Activated effector memory CD4-positive, alpha-beta T cell treated with Interleukin-2 at 50 U/mL for 16 hours (primary cell): ENCODE measurements at regions not wholly inside any gene's neighbourhood (a gene's known extent, or its start where the extent isn't known, plus 50 kb on each side); places are given as distances from the start of the nearest gene placed in this dataset.

ENCODE experiments used
- DNase-seq: peaks from one replicate; pipeline ENCODE4 v3.0.0-alpha.2; 2020

GRCh38 chr15:69801144-69801543, 296.6 kb downstream of the TLE3 start:
- DNase-seq = no peak

- no peak for DNase-seq
These were observed 295.3 kb downstream of the TLE3 start for GRCh38 chr15:69802432-69802831.

DNA sequence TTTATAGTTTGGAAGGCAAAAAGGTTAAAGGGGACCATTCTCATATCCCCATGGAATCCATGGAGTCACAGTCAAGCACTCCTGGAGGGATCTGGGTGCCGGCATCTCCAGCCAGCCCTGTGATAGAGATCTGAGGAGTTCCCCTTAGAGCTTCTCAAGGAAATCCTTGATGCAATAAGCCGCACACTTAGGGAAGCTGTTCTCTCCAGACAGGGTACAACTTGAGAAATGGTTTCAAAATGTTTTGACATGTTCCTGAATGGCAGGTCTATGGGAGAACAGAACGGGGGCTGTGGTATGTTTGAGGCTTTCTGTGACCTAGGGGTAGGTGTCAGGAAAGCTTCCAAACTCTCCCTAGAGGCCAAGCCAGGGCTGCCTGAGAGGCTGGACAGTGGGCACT, 292.9 kb downstream of the TLE3 start:
- DNase-seq = no peak

DNA sequence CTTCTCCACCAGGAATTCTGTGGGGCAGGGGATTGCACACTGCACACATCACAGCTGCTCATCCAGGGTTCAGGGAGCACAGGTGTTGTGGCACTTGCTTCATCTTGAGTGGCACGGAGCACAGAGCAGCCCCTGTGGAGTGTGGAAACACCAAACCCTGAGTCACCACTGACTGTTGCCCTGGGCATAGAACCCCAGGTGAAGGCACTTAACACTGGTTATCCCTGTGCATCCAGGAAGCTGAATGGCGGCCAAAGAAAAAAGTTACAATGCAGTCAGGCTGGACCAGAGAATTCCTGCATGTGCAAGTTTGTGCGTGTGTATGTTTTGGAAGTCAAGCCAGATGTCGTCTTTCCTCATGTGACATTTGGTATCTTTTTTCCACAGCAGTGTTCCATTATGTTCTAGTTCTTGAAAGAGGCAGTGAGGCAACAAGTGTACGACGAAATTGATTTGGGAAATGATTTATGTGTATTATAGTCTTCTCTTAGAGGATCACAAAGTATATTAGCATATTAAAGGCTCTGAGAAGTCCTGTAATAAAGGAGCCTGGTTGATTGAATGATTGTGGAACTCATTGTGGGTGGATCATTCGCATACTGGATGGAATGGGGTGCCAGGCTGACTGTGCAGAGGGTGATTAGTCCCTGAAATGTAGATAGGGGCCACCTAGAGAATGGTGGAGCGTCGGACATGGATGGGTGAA, 292.3 kb downstream of the TLE3 start:
- no peak for DNase-seq

DNA sequence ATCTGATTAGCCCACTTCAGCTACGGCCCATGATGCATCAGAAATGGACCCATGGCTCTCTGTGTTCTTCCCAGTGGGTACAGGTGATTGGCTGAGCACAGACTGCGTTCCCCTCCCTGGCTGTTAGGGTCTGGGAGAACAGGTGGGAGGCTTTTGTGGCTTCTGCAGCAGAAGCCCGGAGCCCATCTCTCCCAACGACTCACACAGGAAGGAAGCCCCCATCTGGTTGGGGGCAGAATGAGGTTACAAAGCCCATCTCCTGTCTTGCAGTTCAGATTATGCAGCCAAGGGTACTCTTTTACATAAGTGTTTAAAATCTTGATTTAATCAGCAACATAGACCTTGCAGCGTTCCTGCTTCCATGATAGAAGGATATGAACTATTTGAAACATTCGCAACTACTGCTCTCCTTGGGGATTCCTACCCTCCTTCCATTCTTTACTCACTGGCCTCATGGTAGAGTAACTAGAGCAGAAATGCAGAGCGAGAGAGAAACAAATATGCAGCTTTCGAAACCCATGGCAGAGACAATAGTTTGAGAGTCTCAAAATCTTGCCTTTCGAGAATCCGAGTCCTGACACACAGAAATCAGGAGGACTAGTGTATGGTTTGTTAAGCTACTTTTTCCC, 291.3 kb downstream of the TLE3 start:
- DNase-seq = no peak

- no peak for DNase-seq
These were observed 290.0 kb downstream of the TLE3 start for GRCh38 chr15:69807721-69808120.

GRCh38 chr15:69808756-69809155, 289.0 kb downstream of the TLE3 start:
- no peak for DNase-seq

DNA sequence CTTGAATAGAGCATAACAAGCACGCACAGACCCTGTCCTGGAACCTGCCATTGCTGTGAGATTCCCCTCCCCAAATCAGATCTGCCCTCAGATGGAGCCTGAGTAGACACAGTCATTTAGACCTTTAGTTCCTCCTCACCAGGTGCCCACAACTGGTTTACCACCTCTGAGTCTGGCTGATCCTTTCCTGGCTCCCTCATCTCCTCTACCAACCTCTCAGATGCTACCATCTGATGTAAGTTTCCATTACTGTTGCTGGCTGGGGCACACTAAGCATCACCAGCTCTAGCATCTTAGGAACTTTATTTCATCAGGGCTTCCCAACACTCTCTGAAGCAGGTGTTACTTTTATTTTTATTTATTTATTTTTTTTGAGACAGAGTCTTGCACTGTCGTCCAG, 288.3 kb downstream of the TLE3 start:
- no peak for DNase-seq

DNA sequence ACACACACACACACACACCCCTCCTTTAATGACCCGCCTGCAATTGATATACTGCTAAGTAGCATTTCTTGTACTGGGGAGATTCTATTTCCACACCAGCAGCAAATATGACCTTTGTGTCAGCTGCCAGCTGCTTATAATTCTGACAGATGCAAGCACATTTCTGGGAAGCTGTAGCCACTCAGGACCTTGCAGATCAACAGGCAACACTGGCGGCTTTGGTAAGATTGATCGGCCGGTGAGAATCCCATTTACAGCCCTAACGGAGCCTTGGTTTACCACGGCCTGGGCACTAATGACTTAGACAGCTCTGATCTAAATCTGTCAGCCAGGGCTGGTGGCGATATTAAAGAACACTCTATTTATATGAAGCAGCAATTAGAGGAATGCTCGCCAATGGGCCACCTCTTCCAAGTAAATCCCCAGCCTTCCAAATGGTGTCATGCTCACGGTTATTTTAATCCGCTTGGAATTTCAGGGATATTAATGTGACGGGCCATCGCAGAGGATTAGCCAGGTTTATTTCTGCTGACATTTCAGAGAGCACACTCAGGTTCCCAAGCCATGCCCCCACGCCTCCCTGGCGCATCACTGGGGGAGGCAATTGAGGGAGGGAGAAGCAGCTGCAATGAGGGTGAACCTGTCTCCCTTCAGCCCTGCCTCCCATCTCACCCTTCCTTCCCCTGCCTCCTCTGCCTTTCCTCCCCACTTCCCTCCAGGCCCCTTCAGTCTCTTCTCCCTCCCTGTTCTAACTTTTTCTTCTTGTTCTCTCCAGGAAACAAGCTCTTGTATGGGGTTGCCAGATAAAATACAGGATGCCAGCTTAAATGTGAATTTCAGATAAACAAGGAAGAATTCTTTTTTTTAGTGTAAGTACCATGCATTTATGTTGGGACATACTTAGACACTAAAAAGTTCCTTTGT, 287.0 kb downstream of the TLE3 start:
- DNase-seq = no peak

DNA sequence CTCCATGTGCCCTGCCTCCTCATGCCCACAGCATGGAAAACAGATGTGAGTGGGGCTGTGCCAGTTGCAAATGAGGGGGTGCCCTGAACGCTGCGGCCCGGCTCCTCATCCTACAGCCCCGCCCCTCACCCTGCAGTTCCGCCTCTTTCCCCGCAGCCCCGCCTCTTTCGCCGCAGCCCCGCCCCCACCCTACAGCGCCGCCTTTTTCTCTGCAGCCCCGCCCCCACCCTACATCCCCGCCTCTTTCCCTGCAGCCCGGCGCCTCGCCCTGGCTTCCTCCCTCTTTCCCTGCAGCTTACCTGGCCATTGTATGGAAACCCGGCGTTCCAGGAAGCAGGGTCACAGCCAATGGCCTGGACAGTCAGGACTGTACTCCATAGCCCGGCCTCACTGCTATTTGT, 284.9 kb downstream of the TLE3 start:
- no peak for DNase-seq

DNA sequence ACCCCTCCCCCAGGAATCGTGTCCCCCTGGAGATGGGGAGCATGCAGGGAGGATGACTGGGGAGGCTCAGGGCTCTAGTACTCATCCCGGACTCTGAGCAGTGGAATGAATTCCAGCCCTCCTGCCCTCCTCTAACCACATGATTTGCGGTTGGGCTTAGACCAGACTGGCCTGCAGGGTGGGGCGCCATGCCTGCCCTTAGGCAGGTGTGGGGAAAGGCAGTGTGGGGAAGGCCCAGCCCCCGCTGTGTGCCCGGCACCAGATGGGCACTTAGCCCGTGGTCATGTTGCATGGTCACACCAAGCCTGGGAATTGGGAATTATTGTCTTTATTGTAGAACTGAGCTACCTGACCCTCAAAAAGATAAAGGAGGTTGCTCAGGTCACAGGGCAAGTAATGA, 283.8 kb downstream of the TLE3 start:
- DNase-seq = no peak

GRCh38 chr15:69814932-69815331, 282.8 kb downstream of the TLE3 start:
- DNase-seq = no peak

DNA sequence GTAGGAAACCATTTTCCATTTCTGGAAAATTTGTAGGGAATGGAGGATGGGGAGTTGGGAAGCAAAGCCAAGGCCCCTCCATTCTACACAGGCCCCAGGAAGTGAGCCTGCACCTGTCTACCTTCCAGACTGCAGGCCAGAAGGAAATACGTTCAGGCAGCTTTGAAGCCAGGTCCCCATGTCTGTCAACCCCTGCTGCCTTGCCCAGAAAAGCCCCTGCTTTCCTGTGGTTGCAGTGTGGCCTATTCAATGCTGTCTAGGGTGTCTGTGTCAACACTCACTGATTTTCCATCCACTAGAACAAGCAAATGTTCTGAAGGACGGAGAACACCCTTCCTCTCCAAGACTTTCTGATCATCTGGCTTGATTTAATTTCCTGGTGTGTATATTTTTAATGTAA, 281.9 kb downstream of the TLE3 start:
- DNase-seq = no peak

GRCh38 chr15:69816522-69816921, 281.2 kb downstream of the TLE3 start:
- no peak for DNase-seq

DNA sequence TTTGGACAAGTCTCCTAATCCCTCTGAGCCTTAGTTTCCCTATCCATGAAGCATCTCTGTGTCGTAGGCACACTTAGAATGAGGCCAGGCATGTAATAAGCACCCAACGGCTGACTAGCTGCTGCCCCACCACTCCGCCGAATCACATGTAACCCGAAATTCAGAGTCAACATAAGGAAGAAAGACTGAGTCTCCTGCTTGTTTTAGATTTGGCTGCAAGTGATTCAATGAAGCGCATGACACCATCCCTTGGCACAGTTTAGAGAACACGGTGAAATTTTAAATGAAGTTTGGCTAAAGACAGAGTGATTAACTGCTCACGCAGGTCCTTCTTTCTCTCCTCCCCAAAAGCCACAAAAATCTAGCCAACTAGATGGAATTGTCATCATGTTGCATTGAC, 279.2 kb downstream of the TLE3 start:
- DNase-seq = no peak

DNA sequence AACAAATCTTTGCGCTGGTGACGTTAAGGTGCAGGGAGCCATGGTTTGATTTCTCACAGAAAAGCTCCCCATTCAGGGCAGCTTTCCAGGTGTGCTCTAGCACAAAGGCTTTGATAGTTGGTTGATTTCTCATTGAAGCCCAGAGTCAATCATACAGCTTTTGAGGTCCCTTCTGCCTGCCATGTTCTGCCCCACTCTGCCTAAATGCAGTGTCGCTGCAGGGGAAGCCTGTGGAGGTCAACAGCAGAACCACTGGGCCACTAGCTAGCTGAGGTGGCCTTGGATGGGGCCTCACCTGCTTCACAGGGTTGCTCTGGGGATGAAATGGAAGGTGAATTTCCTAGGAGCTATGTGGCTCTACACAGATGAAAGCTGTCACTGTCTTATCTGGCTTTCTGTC, 278.3 kb downstream of the TLE3 start:
- no peak for DNase-seq

DNA sequence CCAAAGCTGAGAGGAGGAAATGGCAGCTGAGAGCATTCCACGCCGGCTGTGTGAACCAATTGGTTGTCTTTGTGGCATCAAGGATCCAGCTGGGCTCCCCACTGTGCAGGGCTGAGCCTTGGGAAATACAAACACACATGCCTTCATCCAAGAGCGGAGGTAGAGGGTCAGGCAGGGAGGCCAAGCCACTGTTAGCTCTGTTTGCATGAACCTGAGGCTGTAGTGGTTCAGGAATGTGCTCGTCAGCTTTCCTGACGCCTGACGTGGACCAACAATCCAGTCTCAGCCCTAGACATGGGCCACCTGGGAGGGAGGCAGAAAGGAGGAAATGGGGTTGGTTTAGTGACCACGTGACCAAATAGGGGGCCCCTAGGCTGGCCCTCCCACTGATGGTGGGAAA, 276.9 kb downstream of the TLE3 start:
- no peak for DNase-seq

DNA sequence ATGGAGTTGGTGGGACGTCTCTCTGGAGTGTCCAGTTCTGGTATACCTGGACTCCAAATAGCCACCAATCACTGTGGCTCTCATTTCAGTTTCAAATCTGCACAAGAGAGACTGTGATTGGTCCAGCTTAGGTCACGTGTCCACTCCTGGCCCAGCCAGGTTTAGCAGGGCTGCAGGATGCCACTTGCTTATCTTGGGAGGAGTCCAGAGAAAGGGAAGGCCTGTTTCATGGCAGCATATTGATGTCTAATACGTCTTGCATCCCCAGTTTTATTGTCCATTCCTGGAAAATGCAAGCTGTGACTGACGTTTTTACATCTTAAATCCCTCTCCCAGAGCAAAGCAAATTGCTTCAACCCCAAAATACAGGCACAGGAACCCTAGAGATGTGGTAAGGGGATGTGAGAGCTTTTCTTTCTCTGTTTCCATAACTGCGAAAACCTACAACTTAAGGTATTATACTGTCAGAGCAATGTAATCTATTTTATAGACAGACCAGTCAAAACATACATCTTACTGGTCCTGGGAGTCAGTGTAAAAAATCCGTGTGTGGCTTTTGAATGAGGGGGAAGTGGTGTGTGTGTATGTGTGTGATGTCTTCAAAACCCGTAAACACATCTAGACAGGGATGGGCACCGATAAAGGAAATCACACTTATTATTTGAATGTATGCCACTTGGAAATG, 274.4 kb downstream of the TLE3 start:
- no peak for DNase-seq

GRCh38 chr15:69824075-69824876, 273.4 kb downstream of the TLE3 start:
- DNase-seq = no peak

DNA sequence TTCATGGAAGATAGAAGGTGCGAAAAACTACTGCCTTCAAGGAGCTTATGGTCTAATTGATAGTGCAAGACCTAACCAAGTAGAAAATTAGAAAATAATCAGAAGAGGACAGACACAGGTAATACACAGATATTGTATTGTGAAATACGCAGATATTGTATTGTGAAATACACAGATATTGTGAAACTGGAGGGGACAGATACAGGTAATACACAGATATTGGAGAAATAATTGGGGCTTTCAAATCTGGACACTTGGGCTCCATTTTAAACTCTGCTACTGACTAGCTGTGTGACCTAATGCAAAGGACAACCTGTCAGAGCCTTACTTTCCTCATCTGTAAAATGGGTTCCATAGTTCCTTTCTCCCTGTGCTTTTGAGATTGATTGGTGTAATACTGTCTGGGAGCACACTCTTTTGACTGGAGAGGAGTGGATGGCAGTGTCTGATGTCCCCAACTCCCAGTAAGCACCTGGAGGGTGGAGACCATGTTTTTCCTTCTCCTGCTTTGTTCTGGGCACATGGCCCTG, 272.8 kb downstream of the TLE3 start:
- no peak for DNase-seq

DNA sequence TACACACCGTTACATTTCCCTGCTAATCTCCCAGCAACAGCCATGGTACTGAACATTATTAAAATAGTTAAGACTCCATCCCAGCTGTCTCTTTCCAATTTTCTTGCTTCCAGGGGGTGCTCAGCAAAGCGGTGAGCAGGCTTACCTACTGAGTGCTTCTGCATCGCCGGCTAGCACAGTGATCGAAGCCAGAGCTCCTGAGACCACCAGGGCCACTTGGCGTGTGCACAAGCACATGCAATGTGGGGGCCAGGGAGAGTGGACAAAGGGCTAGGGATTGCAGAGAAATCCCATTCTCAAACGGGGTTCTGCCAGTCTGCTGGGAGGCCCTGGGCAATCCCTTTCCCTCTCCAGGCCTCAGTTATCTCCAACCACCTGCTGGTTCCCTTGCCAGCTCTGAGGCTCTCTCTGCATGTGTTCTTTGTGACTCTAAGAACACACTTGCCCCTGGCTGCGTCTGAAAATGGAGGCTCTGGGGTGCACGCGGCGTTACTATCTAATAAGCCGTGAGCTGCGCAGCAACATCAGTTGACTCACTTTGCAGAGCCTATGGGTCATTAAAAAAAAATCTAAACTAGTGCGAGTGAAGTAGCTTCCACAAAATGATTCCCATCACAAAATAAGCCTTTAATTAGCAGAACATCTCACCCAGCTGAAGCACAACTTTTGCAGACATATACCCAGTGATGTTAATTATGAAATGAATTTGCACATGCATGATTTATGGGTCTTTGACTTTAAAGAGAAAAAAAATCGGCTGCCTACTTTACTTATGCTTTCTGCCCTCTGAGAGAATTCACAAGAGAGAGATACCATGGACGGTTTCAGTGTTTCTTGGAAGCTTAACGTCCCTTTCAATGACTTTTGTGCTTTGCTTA, 271.5 kb downstream of the TLE3 start:
- no peak for DNase-seq
